Lower leg skin (tissue), 4 donors: ENCODE measurements at regions not wholly inside any gene's neighbourhood (a gene's known extent, or its start where the extent isn't known, plus 50 kb on each side); places are given as distances from the start of the nearest gene placed in this dataset.

Experiments
- DNase-seq, 2 donors: peaks; one replicate each; pipeline ENCODE4 v3.0.0-alpha.2; 2019; ENCODE audit warnings: low spot score in 2 of 2
- H3K4me3 ChIP-seq: fragments of 200-600 bp; sonication (generic); 2 replicates; pipeline ENCODE4 v1.5.1; 2017; ENCODE audit warnings: mild to moderate bottlenecking, low read depth; ENCODE audit not compliant: poor library complexity, severe bottlenecking
- POLR2A ChIP-seq, 2 donors: fragments of 450-650 bp; IDR thresholded peaks; one replicate each; pipeline ENCODE4 v1.6.1; 2016 to 2017; ENCODE audit warnings: antibody characterized with exemption in 2 of 2, mild to moderate bottlenecking in 1 of 2, moderate library complexity in 1 of 2
- WGBS, 2 donors: methylation state at CpG; one replicate each; pipeline ENCODE4 v1.1.5; 2018; 5-methylcytosine and 5-hydroxymethylcytosine counted together
- intact Hi-C: fragments of 100-400 bp; cut with DNase I; formaldehyde crosslinking; loops from one replicate; pipeline ENCODE4 v1.15.0; 2023; ENCODE audit warnings: low total_unique reads
- TF ChIP-seq, protein P1 (sequence below), 3 donors: fragments of 450-650 bp; IDR thresholded peaks; one replicate each; pipeline ENCODE4 v1.5.1; 2016; ENCODE audit warnings: antibody characterized with exemption in 3 of 3, mild to moderate bottlenecking in 3 of 3, moderate library complexity in 2 of 3

DNA sequence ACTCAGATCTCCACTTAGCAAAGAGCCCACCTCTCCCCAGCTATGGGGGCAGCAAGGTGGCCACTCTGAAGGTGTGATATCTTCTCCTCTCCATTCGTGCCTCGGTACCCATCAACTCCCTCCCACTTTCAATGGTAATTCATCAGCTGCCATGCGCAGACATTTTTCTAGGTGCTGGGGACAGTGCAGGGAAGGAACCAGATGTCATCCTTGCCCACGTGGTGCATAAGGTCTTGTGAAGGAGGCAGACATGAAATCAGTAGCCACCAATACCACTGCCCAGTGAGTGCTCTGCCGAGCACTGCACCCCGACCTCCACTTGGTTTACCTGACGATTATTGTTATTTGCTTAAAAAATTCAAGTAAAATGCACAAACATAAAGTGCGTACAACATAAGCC lies 76.3 kb upstream of the CSF3R start:
- peak in 1 of 2 donors; percentile 12 for DNase-seq

DNA sequence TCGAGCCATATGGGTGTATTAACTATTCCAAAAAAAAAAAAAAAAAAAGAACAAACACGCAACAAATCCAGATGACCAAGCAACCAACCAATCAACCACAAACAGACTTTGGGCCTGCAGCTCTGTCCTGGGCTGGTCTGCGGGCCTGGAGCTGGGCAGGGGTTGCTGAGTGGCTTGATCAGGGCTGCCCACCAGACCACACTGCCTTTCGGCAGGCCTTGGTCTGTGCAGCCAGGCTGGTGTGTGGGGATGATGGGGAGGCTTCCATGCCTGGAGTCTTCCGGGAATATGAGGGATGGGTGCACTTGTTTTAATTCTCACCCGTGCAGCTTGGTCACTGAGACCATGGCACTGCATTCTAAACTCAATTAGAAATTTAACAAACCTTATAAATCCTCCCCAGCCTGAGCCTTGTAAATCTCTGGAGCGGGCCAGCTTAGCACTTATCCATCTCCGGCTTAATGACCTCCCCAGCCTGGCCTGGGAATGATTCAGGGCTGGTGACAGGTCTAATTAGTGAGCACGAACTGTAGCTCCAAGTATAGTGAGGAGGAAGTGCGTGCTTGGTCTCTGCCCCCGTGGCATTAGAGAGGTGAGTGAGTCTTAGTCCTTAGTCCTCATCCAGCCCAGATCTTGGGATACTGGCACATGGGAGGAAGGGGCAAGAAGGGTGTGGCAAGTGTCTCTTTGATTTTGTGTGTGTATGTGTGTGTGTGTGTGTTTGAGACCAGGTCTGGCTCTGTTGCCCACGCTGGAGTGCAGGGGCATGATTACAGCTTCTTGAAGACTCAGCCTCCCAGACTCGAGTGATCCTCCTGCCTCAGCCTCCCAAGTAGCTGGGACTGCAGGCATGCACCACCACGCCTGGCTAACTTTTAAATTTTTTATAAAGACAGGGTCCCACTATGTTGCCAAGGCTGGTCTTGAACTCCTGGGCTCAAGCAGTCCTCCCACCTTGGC lies 74.6 kb upstream of the CSF3R start:
- DNase-seq = peak in 1 of 2 donors; percentile 45
- intact Hi-C loops = loop anchor here (5.0 kb wide), 1 partner anchor 700 kb away; no protein-coding TSS in a partner anchor
- TF ChIP-seq POLR2A (IDR thresholded peaks at IDR 0.05) = no peak
- TF ChIP-seq, protein P1, sequence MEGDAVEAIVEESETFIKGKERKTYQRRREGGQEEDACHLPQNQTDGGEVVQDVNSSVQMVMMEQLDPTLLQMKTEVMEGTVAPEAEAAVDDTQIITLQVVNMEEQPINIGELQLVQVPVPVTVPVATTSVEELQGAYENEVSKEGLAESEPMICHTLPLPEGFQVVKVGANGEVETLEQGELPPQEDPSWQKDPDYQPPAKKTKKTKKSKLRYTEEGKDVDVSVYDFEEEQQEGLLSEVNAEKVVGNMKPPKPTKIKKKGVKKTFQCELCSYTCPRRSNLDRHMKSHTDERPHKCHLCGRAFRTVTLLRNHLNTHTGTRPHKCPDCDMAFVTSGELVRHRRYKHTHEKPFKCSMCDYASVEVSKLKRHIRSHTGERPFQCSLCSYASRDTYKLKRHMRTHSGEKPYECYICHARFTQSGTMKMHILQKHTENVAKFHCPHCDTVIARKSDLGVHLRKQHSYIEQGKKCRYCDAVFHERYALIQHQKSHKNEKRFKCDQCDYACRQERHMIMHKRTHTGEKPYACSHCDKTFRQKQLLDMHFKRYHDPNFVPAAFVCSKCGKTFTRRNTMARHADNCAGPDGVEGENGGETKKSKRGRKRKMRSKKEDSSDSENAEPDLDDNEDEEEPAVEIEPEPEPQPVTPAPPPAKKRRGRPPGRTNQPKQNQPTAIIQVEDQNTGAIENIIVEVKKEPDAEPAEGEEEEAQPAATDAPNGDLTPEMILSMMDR (IDR thresholded peaks at IDR 0.05) = no peak
- no peak overlapping the region for H3K4me3 ChIP-seq
- 61 to 64% methylated on average over 14 of the region's 14 CpGs for WGBS, 2 donors

More for the DNA sequence above, 76.3 kb upstream of the CSF3R start:
- WGBS, 2 donors = 72 to 75% methylated on average over 8 of the region's 8 CpGs
- intact Hi-C loops = loop anchor here (5.0 kb wide), 1 partner anchor 698 kb away; no protein-coding TSS in a partner anchor
- TF ChIP-seq, protein P1 (IDR thresholded peaks at IDR 0.05) = no peak
- no peak for TF ChIP-seq POLR2A (IDR thresholded peaks at IDR 0.05)
- H3K4me3 ChIP-seq = no peak overlapping the region

DNA sequence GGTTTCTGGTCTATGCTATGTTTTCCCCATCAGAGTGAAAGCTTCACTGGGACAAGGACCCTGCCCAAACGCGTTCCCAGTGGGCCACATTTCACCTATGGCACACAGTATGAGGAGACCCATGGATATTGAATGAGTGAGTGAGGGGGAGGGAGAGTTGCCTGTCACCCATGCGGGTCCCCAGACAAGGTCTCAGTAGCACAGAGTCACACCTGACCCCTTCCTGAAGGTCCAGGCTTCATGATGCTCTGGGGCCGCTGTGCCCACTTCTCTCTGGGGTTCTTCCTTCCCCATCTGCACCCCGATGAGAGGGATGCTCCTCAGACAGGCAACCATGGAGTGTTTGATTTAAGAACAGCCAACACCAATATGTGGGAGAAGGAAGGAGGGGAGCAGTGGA lies 72.3 kb upstream of the CSF3R start:
- intact Hi-C loops = loop anchor here (5.0 kb wide), 1 partner anchor 702 kb away; no protein-coding TSS in a partner anchor
- WGBS, 2 donors = 86 to 87% methylated on average over 5 of the region's 5 CpGs
- H3K4me3 ChIP-seq = no peak overlapping the region
- TF ChIP-seq, protein P1 (IDR thresholded peaks at IDR 0.05) = no peak
- TF ChIP-seq POLR2A (IDR thresholded peaks at IDR 0.05) = no peak
- DNase-seq = peak in 1 of 2 donors; percentile 79

DNA sequence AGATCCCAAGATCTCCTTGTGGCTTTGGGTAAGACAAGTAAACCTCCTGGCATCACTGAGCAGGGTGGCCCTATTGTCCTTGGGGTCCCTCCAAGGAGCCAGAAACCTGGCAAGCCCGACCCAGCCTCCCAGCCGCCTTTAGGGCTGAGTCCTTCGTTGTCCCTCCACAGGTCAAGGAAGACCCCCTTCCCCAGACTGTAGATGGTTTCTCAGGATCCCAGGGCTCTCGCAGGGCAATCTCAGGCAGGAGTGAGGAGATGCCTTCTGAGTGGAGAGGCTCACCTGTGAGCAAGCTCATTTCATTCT lies 71.6 kb upstream of the CSF3R start:
- 77 to 78% methylated on average over 4 of the region's 4 CpGs for WGBS, 2 donors
- H3K4me3 ChIP-seq = no peak overlapping the region
- intact Hi-C loops = no loop called here
- peak in 1 of 2 donors; percentile 63 for DNase-seq
- TF ChIP-seq, protein P1 (IDR thresholded peaks at IDR 0.05) = no peak
- TF ChIP-seq POLR2A (IDR thresholded peaks at IDR 0.05) = no peak

DNA sequence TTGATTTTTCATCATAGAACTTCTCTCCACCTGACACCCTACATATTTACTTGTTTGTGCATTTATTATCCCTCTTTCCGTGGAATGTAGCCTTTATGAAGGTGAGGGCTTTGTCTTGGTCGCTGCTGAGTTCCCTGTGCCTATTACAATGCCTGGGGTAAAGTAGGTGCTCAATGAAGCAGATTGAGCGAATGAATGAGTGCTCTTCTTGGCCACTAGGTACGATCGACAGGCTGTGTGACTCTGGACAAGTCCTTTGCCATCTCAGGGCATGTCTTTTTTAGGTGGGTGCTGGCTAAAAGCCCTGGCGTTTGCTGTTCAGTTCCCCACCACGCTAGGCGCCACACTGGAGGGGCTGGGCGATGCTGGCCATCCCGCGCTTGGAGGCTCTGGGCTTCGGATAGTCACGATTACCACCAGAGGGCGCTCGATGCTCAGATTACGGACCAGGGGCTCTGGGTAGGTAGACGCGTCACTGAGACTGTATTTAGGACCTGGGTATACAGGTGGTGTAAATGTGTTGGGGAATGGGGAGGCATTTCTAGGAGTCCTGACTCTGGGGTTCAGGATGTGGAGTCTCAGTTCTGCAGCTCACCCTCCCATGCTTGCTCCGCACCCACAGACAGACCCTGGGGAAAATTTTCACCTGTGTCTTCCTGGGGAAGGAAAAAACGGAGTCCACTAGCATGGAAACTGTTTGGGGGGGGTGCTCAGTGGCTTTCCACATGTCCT lies 71.0 kb upstream of the CSF3R start:
- intact Hi-C loops = no loop called here
- DNase-seq = peak in 1 of 2 donors; percentile 85

More for the DNA sequence above, 71.0 kb upstream of the CSF3R start:
- TF ChIP-seq, protein P1 (IDR thresholded peaks at IDR 0.05) = no peak
- TF ChIP-seq POLR2A (IDR thresholded peaks at IDR 0.05) = no peak
- WGBS, 2 donors = 18 to 20% methylated on average over 19 to 20 of the region's 20 CpGs
- no peak overlapping the region for H3K4me3 ChIP-seq
